HCT116 (cell line): ENCODE measurements at regions not wholly inside any gene's neighbourhood (a gene's known extent, or its start where the extent isn't known, plus 50 kb on each side); places are given as distances from the start of the nearest gene placed in this dataset.

Experiments
- POLR2AphosphoS5 ChIP-seq: IDR thresholded peaks from 2 replicates; pipeline ENCODE4 v1.6.1; 2011; ENCODE audit warnings: mild to moderate bottlenecking, low read depth, low read length, moderate library complexity
- SP1 ChIP-seq: IDR thresholded peaks from 2 replicates; pipeline ENCODE4 v1.6.1; 2012; ENCODE audit warnings: low read depth

DNA sequence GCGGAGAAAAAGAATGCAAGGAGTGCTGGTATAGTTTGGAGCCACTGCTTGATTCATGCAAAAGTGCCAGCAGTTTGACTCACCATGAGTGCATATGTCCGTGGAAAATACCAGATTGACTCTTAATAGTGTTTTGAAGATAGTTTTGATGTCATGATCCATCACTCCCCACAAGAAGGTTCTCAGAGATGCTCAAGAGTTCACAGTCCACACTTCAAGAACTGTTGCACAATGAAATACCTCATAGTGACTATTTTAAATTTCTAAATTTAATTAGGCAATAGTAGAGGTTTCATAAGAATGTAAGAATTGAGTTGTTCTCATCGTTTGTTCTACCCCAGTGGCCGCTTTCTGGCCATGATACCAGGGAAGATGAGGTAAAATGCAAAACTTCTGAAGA lies 286.6 kb upstream of the RGS6 start:
- TF ChIP-seq SP1 (no peak), POLR2AphosphoS5 (no peak)
